B cell (primary cell): ENCODE measurements at regions not wholly inside any gene's neighbourhood (a gene's known extent, or its start where the extent isn't known, plus 50 kb on each side); places are given as distances from the start of the nearest gene placed in this dataset.

Experiments used
- ATAC-seq: fragments of 200-7000 bp; cut with Tn5 transposase; one replicate; pipeline ENCODE4 v1.10.0; 2021; ENCODE audit warnings: low read depth, mild to moderate bottlenecking, moderate number of reproducible peaks, moderate library complexity
- CTCF ChIA-PET: fragments of 350-600 bp; sonication (Branson Sonifier 250); formaldehyde crosslinking; loops from one replicate; lab custom pipeline; 2021; ENCODE audit warnings: antibody characterized with exemption, inconsistent platforms; lab: Charles Lee
- POLR2A ChIA-PET: fragments of 350-600 bp; sonication (Branson Sonifier 250); formaldehyde crosslinking; loops from one replicate; lab custom pipeline; 2021; ENCODE audit warnings: antibody characterized with exemption; lab: Charles Lee
- DNase-seq: peaks from one replicate; pipeline ENCODE4 v3.0.0; 2013
- H2AFZ ChIP-seq: 2 replicates; pipeline ENCODE4 v1.6.1; 2012; ENCODE audit warnings: mild to moderate bottlenecking, low read depth, low read length; ENCODE audit not compliant: insufficient read depth, poor library complexity, severe bottlenecking
- H3K27ac ChIP-seq, 2 donors: 1 replicate in 1 of 2; 2 replicates in 1 of 2; pipeline ENCODE4 v1.5.1; 2012 to 2013; ENCODE audit warnings: low read length in 2 of 2, mild to moderate bottlenecking in 2 of 2, moderate library complexity in 1 of 2
- H3K27me3 ChIP-seq, 4 experiments: fragments of 200-600 bp in 1 of 4; sonication (generic) in 1 of 4; replicated peaks in 1 of 4; 1 replicate in 2 of 4; 2 replicates in 2 of 4; pipeline versions ENCODE4 v1.6.1 to v1.7.0; 2013 to 2016; ENCODE audit warnings: low read length in 3 of 4, mild to moderate bottlenecking in 2 of 4, mixed read lengths in 1 of 4, moderate library complexity in 1 of 4; ENCODE audit not compliant: insufficient read depth in 4 of 4, control insufficient read depth in 3 of 4; ENCODE audit errors: control extremely low read depth in 1 of 4
- H3K36me3 ChIP-seq, 2 experiments: replicated peaks in 1 of 2; 1 replicate in 1 of 2; 2 replicates in 1 of 2; pipeline versions ENCODE4 v1.6.1 to v1.7.1; 2013; ENCODE audit warnings: low read length in 1 of 2; ENCODE audit not compliant: insufficient read depth in 2 of 2, control insufficient read depth in 1 of 2; ENCODE audit errors: control extremely low read depth in 1 of 2, extremely low read depth in 1 of 2
- H3K4me1 ChIP-seq, 2 donors: fragments of 200-600 bp in 1 of 2; sonication (generic) in 1 of 2; 1 replicate in 1 of 2; 2 replicates in 1 of 2; pipeline versions ENCODE4 v1.5.1 to v1.6.1; 2013 to 2017; ENCODE audit warnings: low read length in 2 of 2; ENCODE audit not compliant: control insufficient read depth in 2 of 2, insufficient read depth in 2 of 2
- H3K4me2 ChIP-seq: replicated peaks from 2 replicates; pipeline ENCODE3; 2012; ENCODE audit warnings: mild to moderate bottlenecking, low read depth, low read length; ENCODE audit not compliant: poor library complexity, severe bottlenecking
- H3K4me3 ChIP-seq, 5 experiments: fragments of 200-600 bp in 1 of 5; sonication (generic) in 1 of 5; 1 replicate in 3 of 5; 2 replicates in 2 of 5; pipeline versions ENCODE4 v1.5.1 to v1.7.0; 2011 to 2016; ENCODE audit warnings: low read length in 4 of 5, mild to moderate bottlenecking in 4 of 5, low read depth in 2 of 5, control low read depth in 1 of 5, moderate library complexity in 1 of 5; ENCODE audit not compliant: insufficient read depth in 1 of 5; ENCODE audit errors: control extremely low read depth in 1 of 5, extremely low read depth in 1 of 5
- H3K79me2 ChIP-seq: fragments of 200-600 bp; sonication (generic); one replicate; pipeline ENCODE4 v1.6.0; 2016; ENCODE audit warnings: low read length; ENCODE audit not compliant: control insufficient read depth, insufficient read depth
- H3K9ac ChIP-seq: fragments of 200-600 bp; sonication (generic); 2 replicates; pipeline ENCODE4 v1.6.1; 2017; ENCODE audit warnings: mild to moderate bottlenecking, low read length, moderate library complexity
- H3K9me3 ChIP-seq, 3 donors: one replicate each; pipeline versions ENCODE4 v1.6.1 to v1.7.1; 2013; ENCODE audit warnings: low read length in 2 of 3; ENCODE audit not compliant: control insufficient read depth in 2 of 3, insufficient read depth in 1 of 3; ENCODE audit errors: control extremely low read depth in 1 of 3
- H4K20me1 ChIP-seq: 2 replicates; pipeline ENCODE4 v1.6.0; 2012; ENCODE audit warnings: mild to moderate bottlenecking, low read length; ENCODE audit not compliant: insufficient read depth, control insufficient read depth, poor library complexity, severe bottlenecking
- H3K27ac Mint-ChIP-seq: one replicate; pipeline ENCODE4 v1.8.0; 2021; ENCODE audit warnings: mixed read lengths
- H3K27me3 Mint-ChIP-seq: one replicate; pipeline ENCODE4 v1.8.0; 2021; ENCODE audit warnings: mixed read lengths
- H3K4me1 Mint-ChIP-seq: one replicate; pipeline ENCODE4 v1.8.0; 2021; ENCODE audit warnings: mixed read lengths
- H3K4me3 Mint-ChIP-seq: one replicate; pipeline ENCODE4 v1.8.0; 2021; ENCODE audit warnings: mixed read lengths
- H3K9me3 Mint-ChIP-seq: one replicate; pipeline ENCODE4 v1.8.0; 2022; ENCODE audit warnings: mixed read lengths; ENCODE audit not compliant: insufficient read depth
- EZH2 ChIP-seq: IDR thresholded peaks from 2 replicates; pipeline ENCODE4 v1.6.1; 2012; ENCODE audit warnings: borderline replicate concordance, low read depth, mild to moderate bottlenecking, moderate library complexity, low read length; ENCODE audit not compliant: insufficient read depth, poor library complexity, severe bottlenecking
- WGBS: methylation state at CpG from one replicate; pipeline ENCODE4 v1.1.5; 2013; ENCODE audit warnings: missing lambda C conversion rate; ENCODE audit not compliant: insufficient coverage; 5-methylcytosine and 5-hydroxymethylcytosine counted together
- intact Hi-C: fragments of 100-400 bp; cut with micrococcal nuclease; formaldehyde crosslinking; loops from one replicate; pipeline ENCODE4 v1.10.0; 2022
- TF ChIP-seq, protein P1 (sequence below): fragments of 200-600 bp; IDR thresholded peaks from one replicate; pipeline ENCODE4 v1.8.0; 2022; ENCODE audit warnings: antibody characterized with exemption, mild to moderate bottlenecking

- no peak overlapping the region for H2AFZ ChIP-seq
- no peaks in the 10 kb centered on the region for H3K4me1 Mint-ChIP-seq
These were observed 99.8 kb upstream of the SEMA3A start for GRCh38 chr7:84294391-84294790.

GRCh38 chr7:84291756-84292155, 97.2 kb upstream of the SEMA3A start:
- no peak overlapping the region for H3K4me3 Mint-ChIP-seq
- intact Hi-C loops = no loop called here
- Histone ChIP-seq H3K27ac (no peak overlapping the region), H2AFZ (no peak overlapping the region), H3K79me2 (no peaks in the 10 kb centered on the region), H3K9me3 (no peaks in the 10 kb centered on the region), H3K9ac (no peak overlapping the region), H3K4me1 (no peaks in the 10 kb centered on the region), H3K27me3 (no peaks in the 10 kb centered on the region), H4K20me1 (no peaks in the 10 kb centered on the region), H3K4me3 (no peak overlapping the region), H3K4me2 (no peak overlapping the region), H3K36me3 (no peaks in the 10 kb centered on the region)
- peaks cover 3% of the 10 kb centered on the region for H3K9me3 Mint-ChIP-seq
- CTCF ChIA-PET = no interaction called here
- TF ChIP-seq, protein P1, sequence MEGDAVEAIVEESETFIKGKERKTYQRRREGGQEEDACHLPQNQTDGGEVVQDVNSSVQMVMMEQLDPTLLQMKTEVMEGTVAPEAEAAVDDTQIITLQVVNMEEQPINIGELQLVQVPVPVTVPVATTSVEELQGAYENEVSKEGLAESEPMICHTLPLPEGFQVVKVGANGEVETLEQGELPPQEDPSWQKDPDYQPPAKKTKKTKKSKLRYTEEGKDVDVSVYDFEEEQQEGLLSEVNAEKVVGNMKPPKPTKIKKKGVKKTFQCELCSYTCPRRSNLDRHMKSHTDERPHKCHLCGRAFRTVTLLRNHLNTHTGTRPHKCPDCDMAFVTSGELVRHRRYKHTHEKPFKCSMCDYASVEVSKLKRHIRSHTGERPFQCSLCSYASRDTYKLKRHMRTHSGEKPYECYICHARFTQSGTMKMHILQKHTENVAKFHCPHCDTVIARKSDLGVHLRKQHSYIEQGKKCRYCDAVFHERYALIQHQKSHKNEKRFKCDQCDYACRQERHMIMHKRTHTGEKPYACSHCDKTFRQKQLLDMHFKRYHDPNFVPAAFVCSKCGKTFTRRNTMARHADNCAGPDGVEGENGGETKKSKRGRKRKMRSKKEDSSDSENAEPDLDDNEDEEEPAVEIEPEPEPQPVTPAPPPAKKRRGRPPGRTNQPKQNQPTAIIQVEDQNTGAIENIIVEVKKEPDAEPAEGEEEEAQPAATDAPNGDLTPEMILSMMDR = no peak
- no peak for TF ChIP-seq EZH2
- no peak overlapping the region for H3K27ac Mint-ChIP-seq
- POLR2A ChIA-PET = no interaction called here
- H3K27me3 Mint-ChIP-seq = no peaks in the 10 kb centered on the region
- ATAC-seq = no peak
- no peak for DNase-seq
- 33% methylated on average over 1 of the region's 2 CpGs for WGBS
- H3K4me1 Mint-ChIP-seq = no peaks in the 10 kb centered on the region

More at GRCh38 chr7:84294391-84294790, 99.8 kb upstream of the SEMA3A start:
- no peak overlapping the region for H3K4me3 ChIP-seq
- H3K4me2 ChIP-seq = no peak overlapping the region
- Mint-ChIP-seq H3K27ac (no peak overlapping the region), H3K9me3 (no peaks in the 10 kb centered on the region), H3K27me3 (no peaks in the 10 kb centered on the region), H3K4me3 (no peak overlapping the region)
- H3K4me1 ChIP-seq = no peaks in the 10 kb centered on the region
- intact Hi-C loops = no loop called here
- ChIA-PET CTCF (no interaction called here), POLR2A (no interaction called here)
- no peaks in the 10 kb centered on the region for H3K9me3 ChIP-seq
- DNase-seq (no peak), ATAC-seq (no peak)
- H3K79me2 ChIP-seq = no peaks in the 10 kb centered on the region
- no CpG with 5 or more reads among the region's 2 CpGs for WGBS
- no peaks in the 10 kb centered on the region for H4K20me1 ChIP-seq
- no peaks in the 10 kb centered on the region for H3K27me3 ChIP-seq
- no peak for TF ChIP-seq EZH2
- TF ChIP-seq, protein P1 = no peak
- H3K27ac ChIP-seq = no peak overlapping the region
- H3K36me3 ChIP-seq = no peaks in the 10 kb centered on the region
- no peak overlapping the region for H3K9ac ChIP-seq
